ENCODE measurements at regions not wholly inside any gene's neighbourhood (a gene's known extent, or its start where the extent isn't known, plus 50 kb on each side); places are given as distances from the start of the nearest gene placed in this dataset.

GRCh38 chr12:105856048-105856405 lies 282.7 kb downstream of the NUAK1 start:
- Histone ChIP-seq H3K4me2 (ENCODE audit: low read length) (no peak overlapping the region), H3K9me2 (ENCODE audit: low read depth, low read length) (no peaks in the 10 kb centered on the region), H3F3A (ENCODE audit: insufficient read depth, low read length) (no peaks in the 10 kb centered on the region), H3K9ac (ENCODE audit: low read length) (no peak overlapping the region), H3K4me3 (ENCODE audit: low read depth, low read length, poor library complexity, severe bottlenecking) (no peak overlapping the region), H3K36me3 (ENCODE audit: insufficient read depth, low read length) (no peaks in the 10 kb centered on the region), H3K9me3 (ENCODE audit: low read length) (no peaks in the 10 kb centered on the region), H3K79me2 (ENCODE audit: insufficient read depth, low read length) (no peaks in the 10 kb centered on the region), H3K27ac (ENCODE audit: low read depth, low read length, poor library complexity, severe bottlenecking) (no peak overlapping the region), H3K27me3 (ENCODE audit: insufficient read depth, low read length) (no peaks in the 10 kb centered on the region), H2AFZ (ENCODE audit: low read length) (no peak overlapping the region), H4K20me1 (ENCODE audit: insufficient read depth, low read length) (no peaks in the 10 kb centered on the region), H3K4me1 (ENCODE audit: insufficient read depth, low read length, severe bottlenecking) (no peaks in the 10 kb centered on the region)
- no peak for TF ChIP-seq EZH2 (IDR thresholded peaks at IDR 0.05; ENCODE audit: borderline replicate concordance, low read length)
- no peak for TF ChIP-seq CTCF (IDR thresholded peaks at IDR 0.05; ENCODE audit: low read length)

GRCh38 chr12:105858981-105859710 lies 279.6 kb downstream of the NUAK1 start:
- H3K9me3 ChIP-seq (ENCODE audit: low read length) = no peaks in the 10 kb centered on the region
- no peak overlapping the region for H2AFZ ChIP-seq (ENCODE audit: low read length)
- no peak overlapping the region for H3K9ac ChIP-seq (ENCODE audit: low read length)
- H3K36me3 ChIP-seq (ENCODE audit: insufficient read depth, low read length) = no peaks in the 10 kb centered on the region
- H3K27me3 ChIP-seq (ENCODE audit: insufficient read depth, low read length) = no peaks in the 10 kb centered on the region
- H3K4me2 ChIP-seq (ENCODE audit: low read length) = no peak overlapping the region
- H3K27ac ChIP-seq (ENCODE audit: low read depth, low read length, poor library complexity, severe bottlenecking) = no peak overlapping the region
- no peaks in the 10 kb centered on the region for H3K79me2 ChIP-seq (ENCODE audit: insufficient read depth, low read length)
- no peak for TF ChIP-seq EZH2 (IDR thresholded peaks at IDR 0.05; ENCODE audit: borderline replicate concordance, low read length)
- TF ChIP-seq CTCF (IDR thresholded peaks at IDR 0.05; ENCODE audit: low read length) = no peak
- H3F3A ChIP-seq (ENCODE audit: insufficient read depth, low read length) = no peaks in the 10 kb centered on the region
- no peaks in the 10 kb centered on the region for H4K20me1 ChIP-seq (ENCODE audit: insufficient read depth, low read length)
- no peak overlapping the region for H3K4me3 ChIP-seq (ENCODE audit: low read depth, low read length, poor library complexity, severe bottlenecking)
- no peaks in the 10 kb centered on the region for H3K9me2 ChIP-seq (ENCODE audit: low read depth, low read length)
- H3K4me1 ChIP-seq (ENCODE audit: insufficient read depth, low read length, severe bottlenecking) = no peaks in the 10 kb centered on the region

GRCh38 chr12:105860561-105861207 lies 278.1 kb downstream of the NUAK1 start:
- no peak overlapping the region for H3K4me2 ChIP-seq (ENCODE audit: low read length)
- H3K79me2 ChIP-seq (ENCODE audit: insufficient read depth, low read length) = no peaks in the 10 kb centered on the region
- no peaks in the 10 kb centered on the region for H3K4me1 ChIP-seq (ENCODE audit: insufficient read depth, low read length, severe bottlenecking)
- no peak overlapping the region for H3K4me3 ChIP-seq (ENCODE audit: low read depth, low read length, poor library complexity, severe bottlenecking)
- no peaks in the 10 kb centered on the region for H3K36me3 ChIP-seq (ENCODE audit: insufficient read depth, low read length)
- H3F3A ChIP-seq (ENCODE audit: insufficient read depth, low read length) = no peaks in the 10 kb centered on the region
- TF ChIP-seq CTCF (IDR thresholded peaks at IDR 0.05; ENCODE audit: low read length) (no peak), EZH2 (IDR thresholded peaks at IDR 0.05; ENCODE audit: borderline replicate concordance, low read length) (no peak)
- H2AFZ ChIP-seq (ENCODE audit: low read length) = no peak overlapping the region
- no peak overlapping the region for H3K9ac ChIP-seq (ENCODE audit: low read length)
- no peak overlapping the region for H3K27ac ChIP-seq (ENCODE audit: low read depth, low read length, poor library complexity, severe bottlenecking)
- H3K27me3 ChIP-seq (ENCODE audit: insufficient read depth, low read length) = no peaks in the 10 kb centered on the region
- no peaks in the 10 kb centered on the region for H3K9me2 ChIP-seq (ENCODE audit: low read depth, low read length)
- no peaks in the 10 kb centered on the region for H4K20me1 ChIP-seq (ENCODE audit: insufficient read depth, low read length)
- no peaks in the 10 kb centered on the region for H3K9me3 ChIP-seq (ENCODE audit: low read length)

Measured in OCI-LY1 (cell line).